ENCODE measurements at regions not wholly inside any gene's neighbourhood (a gene's known extent, or its start where the extent isn't known, plus 50 kb on each side); places are given as distances from the start of the nearest gene placed in this dataset.

DNA sequence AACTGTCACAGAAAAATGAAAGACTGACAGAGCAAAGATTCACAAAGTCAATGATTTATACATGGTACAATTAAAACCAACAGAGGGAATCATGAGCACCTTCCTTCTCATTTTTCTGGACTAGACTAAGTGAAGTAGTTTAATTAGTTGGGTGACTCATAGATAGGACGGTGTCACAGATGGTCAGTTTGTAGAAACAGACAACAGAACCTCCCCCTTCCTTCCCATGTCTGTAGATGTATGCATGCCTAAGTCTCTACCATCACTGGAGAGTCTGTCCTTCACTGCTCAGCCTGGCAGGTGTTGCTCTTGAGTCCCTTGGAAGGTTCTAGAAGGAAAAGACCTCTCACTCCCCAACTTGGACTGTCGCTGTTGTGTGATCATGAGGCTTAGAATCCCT, 75.4 kb upstream of the EEF1E1 start:
- TF ChIP-seq, protein P1, sequence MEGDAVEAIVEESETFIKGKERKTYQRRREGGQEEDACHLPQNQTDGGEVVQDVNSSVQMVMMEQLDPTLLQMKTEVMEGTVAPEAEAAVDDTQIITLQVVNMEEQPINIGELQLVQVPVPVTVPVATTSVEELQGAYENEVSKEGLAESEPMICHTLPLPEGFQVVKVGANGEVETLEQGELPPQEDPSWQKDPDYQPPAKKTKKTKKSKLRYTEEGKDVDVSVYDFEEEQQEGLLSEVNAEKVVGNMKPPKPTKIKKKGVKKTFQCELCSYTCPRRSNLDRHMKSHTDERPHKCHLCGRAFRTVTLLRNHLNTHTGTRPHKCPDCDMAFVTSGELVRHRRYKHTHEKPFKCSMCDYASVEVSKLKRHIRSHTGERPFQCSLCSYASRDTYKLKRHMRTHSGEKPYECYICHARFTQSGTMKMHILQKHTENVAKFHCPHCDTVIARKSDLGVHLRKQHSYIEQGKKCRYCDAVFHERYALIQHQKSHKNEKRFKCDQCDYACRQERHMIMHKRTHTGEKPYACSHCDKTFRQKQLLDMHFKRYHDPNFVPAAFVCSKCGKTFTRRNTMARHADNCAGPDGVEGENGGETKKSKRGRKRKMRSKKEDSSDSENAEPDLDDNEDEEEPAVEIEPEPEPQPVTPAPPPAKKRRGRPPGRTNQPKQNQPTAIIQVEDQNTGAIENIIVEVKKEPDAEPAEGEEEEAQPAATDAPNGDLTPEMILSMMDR (IDR thresholded peaks at IDR 0.05; ENCODE audit: low read length) = no peak
- TF ChIP-seq EZH2 (optimal IDR thresholded peaks at IDR 0.05; ENCODE audit: low read depth, low read length) = no peak
- no peak for TF ChIP-seq EZH2phosphoT487 (IDR thresholded peaks at IDR 0.05; ENCODE audit: low read length)
